Kasumi-1 (cell line): ENCODE measurements at regions not wholly inside any gene's neighbourhood (a gene's known extent, or its start where the extent isn't known, plus 50 kb on each side); places are given as distances from the start of the nearest gene placed in this dataset.
"Not testable (repeated sequence)": the region's sequence is repeated elsewhere in the genome, so short reads cannot be mapped to it uniquely, and the experiment has no call there.

Experiments used
- DNase-seq, 2 experiments: peaks; one replicate each; lab custom pipeline; 2025; lab: John Stamatoyannopoulos, UW

GRCh38 chr9:24657387-24657786 lies 111.7 kb upstream of the IZUMO3 start:
- DNase-seq, result no peak

- no peak for DNase-seq
These were observed 106.5 kb upstream of the IZUMO3 start for GRCh38 chr9:24652181-24652580.

- not testable (repeated sequence) for DNase-seq
These were observed 83.1 kb upstream of the IZUMO3 start for GRCh38 chr9:24628809-24629208.

- no peak for DNase-seq
These were observed 79.4 kb upstream of the IZUMO3 start for GRCh38 chr9:24625097-24625496.

- DNase-seq, result no peak
These were observed 78.8 kb upstream of the IZUMO3 start for GRCh38 chr9:24624481-24624880.

GRCh38 chr9:24620741-24621140 lies 75.0 kb upstream of the IZUMO3 start:
- DNase-seq, result peak in 1 of 2 experiments; percentile 1

GRCh38 chr9:24616863-24617262 lies 71.2 kb upstream of the IZUMO3 start:
- DNase-seq, result no peak

GRCh38 chr9:24614070-24614469 lies 68.4 kb upstream of the IZUMO3 start:
- peak; percentile 12 to 21 for DNase-seq

GRCh38 chr9:24608599-24608998 lies 62.9 kb upstream of the IZUMO3 start:
- no peak for DNase-seq

GRCh38 chr9:24602693-24603352 lies 57.1 kb upstream of the IZUMO3 start:
- no peak for DNase-seq
